Pancreas (tissue), 10 donors: ENCODE measurements at regions not wholly inside any gene's neighbourhood (a gene's known extent, or its start where the extent isn't known, plus 50 kb on each side); places are given as distances from the start of the nearest gene placed in this dataset.

Source experiments
- ATAC-seq, 4 donors: fragments of 200-7000 bp; cut with Tn5 transposase; one replicate each; pipeline versions ENCODE4 v1.8.0 to v1.9.1; 2020; ENCODE audit warnings: mild to moderate bottlenecking in 4 of 4, moderate library complexity in 4 of 4
- DNase-seq, 6 donors: peaks; one replicate each; pipeline ENCODE4 v3.0.0-alpha.2; 2020
- FAIRE-seq: peaks from 2 replicates; lab custom pipeline; 2012; peaks lifted over from hg19 to GRCh38; lab: Jason Lieb, UNC
- H3K27ac ChIP-seq, 4 donors: fragments of 200-600 bp; sonication (generic); 1 replicate in 3 of 4; 2 replicates in 1 of 4; pipeline versions ENCODE4 v1.5.0 to v1.8.0; 2020
- H3K27me3 ChIP-seq, 4 donors: fragments of 200-600 bp; one replicate each; pipeline ENCODE4 v1.8.0; 2021
- H3K36me3 ChIP-seq, 3 donors: fragments of 200-600 bp; sonication (generic) in 1 of 3; one replicate each; pipeline versions ENCODE4 v1.5.0 to v1.8.0; 2020 to 2021
- H3K4me1 ChIP-seq, 3 donors: fragments of 200-600 bp; one replicate each; pipeline ENCODE4 v1.8.0; 2021
- H3K4me3 ChIP-seq, 4 donors: fragments of 200-600 bp; sonication (generic) in 2 of 4; one replicate each; pipeline versions ENCODE4 v1.5.0 to v1.8.0; 2020 to 2021
- H3K9me3 ChIP-seq, 4 donors: fragments of 200-600 bp; one replicate each; pipeline ENCODE4 v1.8.0; 2021
- CTCF ChIP-seq, 4 donors: fragments of 200-600 bp; sonication (generic) in 3 of 4; IDR thresholded peaks; one replicate each; pipeline versions ENCODE4 v1.5.0 to v1.8.0; 2021; ENCODE audit warnings: antibody characterized with exemption in 4 of 4
- WGBS, 2 donors: extraction: QIAGEN DNeasy Blood & Tissue Kit; methylation state at CpG; one replicate each; pipeline ENCODE4 v1.1.7; 2013; 5-methylcytosine and 5-hydroxymethylcytosine counted together
- intact Hi-C, 3 donors: fragments of 100-400 bp; cut with DNase I; formaldehyde crosslinking; loops; one replicate each; pipeline versions ENCODE4 v1.11.1 to v1.14.2; 2022
- donor health status: healthy with polysubstance abuse.
- donor health status: DM: no; HTN: no; CAD: no; lungs with moderate emphysema.
- donor health status: DM: no; HTN: no; CAD: no.
- donor health status: control.
- donor health status: control.
- donor health status: Bipolar disorder and iron deficiency.
- donor health status: DM: yes; HTN: yes; CAD: no.
- donor health status: DM: no; HTN: no; CAD: no.
- donor health status: DM: no; HTN: no; CAD: no.
- donor health status: DM: yes; HTN: yes; CAD: no.

- Histone ChIP-seq H3K27me3 (no peaks in the 10 kb centered on the region), H3K4me3 (peak overlapping the region in 3 of 4 donors; percentile 29 to 48 (median 34)), H3K4me1 (peaks cover 0 to 5% (median 0%) of the 10 kb centered on the region in 3 donors), H3K27ac (no peak overlapping the region), H3K9me3 (no peaks in the 10 kb centered on the region), H3K36me3 (no peaks in the 10 kb centered on the region)
- DNase-seq (peak; percentile 83 to 98 (median 92)), ATAC-seq (peak; percentile 99 to 100 (median 99)), FAIRE-seq (no peak)
- TF ChIP-seq CTCF (IDR thresholded peaks at IDR 0.05), result peak; percentile 91 to 97 (median 94)
- intact Hi-C loops, result loop anchor here in 1 of 3 donors (10.0 kb wide), 1 partner anchor 626 kb away; no protein-coding TSS in a partner anchor
- 12 to 14% methylated on average over 38 to 58 of the region's 58 CpGs for WGBS, 2 donors
These were observed 73.9 kb downstream of the CXCL12 start for GRCh38 chr10:44310762-44311562.

- no peak for DNase-seq
- Histone ChIP-seq H3K9me3 (no peaks in the 10 kb centered on the region), H3K36me3 (no peaks in the 10 kb centered on the region), H3K27ac (no peak overlapping the region), H3K27me3 (no peaks in the 10 kb centered on the region), H3K4me1 (peaks cover 0 to 5% (median 0%) of the 10 kb centered on the region in 3 donors), H3K4me3 (peak overlapping the region in 2 of 4 donors; percentile 29 to 48)
- intact Hi-C loops, result loop anchor here in 2 of 3 donors (10.0 kb wide), 2 partner anchors 615 to 625 kb away; no protein-coding TSS in a partner anchor
- 90 to 93% methylated on average over 32 of the region's 32 CpGs for WGBS, 2 donors
- TF ChIP-seq CTCF (IDR thresholded peaks at IDR 0.05), result no peak
- ATAC-seq, result no peak
- no peak for FAIRE-seq
These were observed 74.7 kb downstream of the CXCL12 start for GRCh38 chr10:44309939-44310761.

- WGBS, 2 donors, result 63 to 76% methylated on average over 4 of the region's 4 CpGs
- DNase-seq, result no peak
- Histone ChIP-seq H3K4me1 (peaks cover 0 to 5% (median 0%) of the 10 kb centered on the region in 3 donors), H3K4me3 (no peak overlapping the region), H3K27me3 (no peaks in the 10 kb centered on the region), H3K9me3 (no peaks in the 10 kb centered on the region), H3K27ac (no peak overlapping the region), H3K36me3 (no peaks in the 10 kb centered on the region)
- no peak for FAIRE-seq
- TF ChIP-seq CTCF (IDR thresholded peaks at IDR 0.05), result no peak
- ATAC-seq, result no peak
- intact Hi-C loops, result loop anchor here in 1 of 3 donors (10.0 kb wide), 1 partner anchor 615 kb away; no protein-coding TSS in a partner anchor
These were observed 75.5 kb downstream of the CXCL12 start for GRCh38 chr10:44309361-44309760.

GRCh38 chr10:44308935-44309334 lies 76.0 kb downstream of the CXCL12 start:
- no peak for DNase-seq
- Histone ChIP-seq H3K9me3 (no peaks in the 10 kb centered on the region), H3K27ac (no peak overlapping the region), H3K4me1 (peaks cover 0 to 5% (median 0%) of the 10 kb centered on the region in 3 donors), H3K27me3 (no peaks in the 10 kb centered on the region), H3K36me3 (no peaks in the 10 kb centered on the region), H3K4me3 (no peak overlapping the region)
- intact Hi-C loops, result loop anchor here in 1 of 3 donors (10.0 kb wide), 1 partner anchor 614 kb away; no protein-coding TSS in a partner anchor
- no peak for FAIRE-seq
- TF ChIP-seq CTCF (IDR thresholded peaks at IDR 0.05), result no peak
- ATAC-seq, result no peak
- WGBS, 2 donors, result 90 to 93% methylated on average over 4 of the region's 4 CpGs
